GM21723 (cell line): ENCODE measurements at regions not wholly inside any gene's neighbourhood (a gene's known extent, or its start where the extent isn't known, plus 50 kb on each side); places are given as distances from the start of the nearest gene placed in this dataset.
"Not testable (repeated sequence)": the region's sequence is repeated elsewhere in the genome, so short reads cannot be mapped to it uniquely, and the experiment has no call there.

Source experiments
- ATAC-seq: cut with Tn5 transposase; IDR thresholded peaks from one replicate; pipeline ENCODE4 v1.9.1; 2021; ENCODE audit warnings: mild to moderate bottlenecking, moderate library complexity; ENCODE audit not compliant: unreplicated experiment

DNA sequence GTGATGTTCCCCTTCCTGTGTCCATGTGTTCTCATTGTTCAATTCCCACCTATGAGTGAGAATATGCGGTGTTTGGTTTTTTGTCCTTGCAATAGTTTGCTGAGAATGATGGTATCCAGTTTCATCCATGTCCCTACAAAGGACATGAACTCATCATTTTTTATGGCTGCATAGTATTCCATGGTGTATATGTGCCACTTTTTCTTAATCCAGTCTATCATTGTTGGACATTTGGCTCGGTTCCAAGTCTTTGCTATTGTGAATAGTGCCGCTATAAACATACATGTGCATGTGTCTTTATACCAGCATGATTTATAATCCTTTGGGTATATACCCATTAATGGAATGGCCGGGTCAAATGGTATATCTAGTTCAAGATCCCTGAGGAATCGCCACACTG, 229.4 kb downstream of the HTR1A start:
- ATAC-seq, result not testable (repeated sequence)

DNA sequence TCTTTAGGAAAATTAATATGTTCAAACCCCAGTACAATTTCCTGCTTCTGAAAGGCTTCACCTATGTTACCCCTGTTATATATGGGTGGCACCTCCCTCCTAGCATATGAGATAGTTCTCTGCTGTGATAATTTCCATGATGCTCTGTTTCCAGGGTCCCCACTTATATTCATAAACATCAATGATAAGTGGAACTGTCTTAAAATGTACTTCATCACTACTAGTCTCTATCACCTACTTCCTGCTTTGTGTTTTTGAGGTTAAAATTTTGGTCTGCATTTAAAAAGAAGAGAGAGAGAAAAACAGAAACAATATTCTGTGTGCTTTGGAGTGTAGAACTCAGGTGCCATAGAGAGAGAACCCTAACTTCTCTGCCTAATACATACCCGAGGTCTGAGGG, 234.7 kb downstream of the HTR1A start:
- ATAC-seq, result no peak

DNA sequence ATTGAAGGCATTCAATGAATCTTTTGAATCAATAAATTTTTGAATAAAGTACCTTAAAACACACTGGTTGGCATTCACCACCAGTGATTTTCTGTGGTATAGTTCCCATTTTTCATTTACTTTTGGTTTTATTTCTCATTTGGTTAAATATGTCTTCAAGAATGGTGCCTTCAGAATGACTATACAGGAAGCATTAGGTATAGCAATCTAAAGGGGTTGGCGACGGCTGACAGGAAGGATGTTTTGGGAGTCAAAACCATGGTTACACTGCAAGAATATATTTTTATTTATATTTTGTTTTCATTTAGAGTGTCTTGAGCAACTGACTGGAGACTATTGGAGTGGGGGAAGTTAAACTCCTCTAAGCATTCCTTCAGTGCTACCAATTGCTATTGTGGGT, 235.7 kb downstream of the HTR1A start:
- ATAC-seq, result peak; percentile 68

DNA sequence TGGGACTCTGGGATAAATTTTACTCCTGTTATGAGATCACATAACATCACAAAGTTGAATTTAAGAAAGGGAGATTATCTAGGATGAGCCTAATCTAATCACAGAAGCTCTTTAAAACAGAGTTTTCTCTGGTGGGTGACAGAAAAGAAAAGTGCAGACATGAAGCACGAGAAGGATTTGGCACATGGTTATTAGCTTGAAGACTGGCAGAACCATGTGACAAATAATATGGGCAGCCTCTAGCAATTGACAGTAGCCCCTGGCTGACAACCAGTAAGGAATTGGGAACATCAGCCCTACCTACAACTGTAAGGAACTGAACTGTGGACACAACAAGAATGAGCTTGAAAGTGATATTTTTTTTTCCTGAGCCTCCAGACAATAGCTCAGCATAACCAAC, 243.1 kb downstream of the HTR1A start:
- ATAC-seq, result no peak

DNA sequence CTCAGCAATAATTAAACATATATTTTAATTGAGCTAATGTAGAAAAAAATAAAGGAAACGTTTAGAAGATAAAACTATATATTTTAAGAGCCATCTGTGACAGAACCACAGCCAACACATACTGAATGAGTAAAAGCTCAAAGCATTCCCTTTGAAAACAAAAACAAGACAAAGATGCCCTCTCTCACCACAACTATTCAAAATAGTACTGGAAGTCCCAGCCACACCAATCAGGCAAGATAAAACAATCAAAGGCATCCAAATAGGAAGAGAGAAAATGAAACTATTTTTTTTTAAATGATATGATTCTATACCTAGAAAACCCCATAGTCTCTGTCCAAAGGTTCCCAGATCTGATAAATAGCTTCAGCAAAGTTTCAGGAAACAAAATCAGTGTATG, 262.0 kb downstream of the HTR1A start:
- no peak for ATAC-seq

DNA sequence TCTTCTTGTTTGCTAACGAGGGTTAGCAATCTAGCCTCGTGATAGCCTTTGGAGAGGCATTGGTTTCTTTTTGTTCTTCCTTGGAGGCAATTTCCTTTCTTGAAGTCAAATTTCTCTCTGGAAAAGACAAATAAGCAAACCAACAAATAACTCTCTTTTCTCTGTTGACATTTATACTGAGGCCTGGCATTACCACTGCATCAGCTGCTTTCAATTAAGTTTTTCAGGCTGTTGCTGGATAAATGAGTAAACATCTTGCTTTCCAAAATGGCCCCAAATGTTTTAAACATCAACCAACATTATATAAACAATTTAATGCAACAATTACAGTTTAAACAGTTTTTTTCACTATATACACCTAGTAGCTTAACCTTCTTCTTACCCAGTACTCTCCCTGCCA, 264.4 kb downstream of the HTR1A start:
- no peak for ATAC-seq

GRCh38 chr5:63690546-63690945, 271.7 kb downstream of the HTR1A start:
- no peak for ATAC-seq

DNA sequence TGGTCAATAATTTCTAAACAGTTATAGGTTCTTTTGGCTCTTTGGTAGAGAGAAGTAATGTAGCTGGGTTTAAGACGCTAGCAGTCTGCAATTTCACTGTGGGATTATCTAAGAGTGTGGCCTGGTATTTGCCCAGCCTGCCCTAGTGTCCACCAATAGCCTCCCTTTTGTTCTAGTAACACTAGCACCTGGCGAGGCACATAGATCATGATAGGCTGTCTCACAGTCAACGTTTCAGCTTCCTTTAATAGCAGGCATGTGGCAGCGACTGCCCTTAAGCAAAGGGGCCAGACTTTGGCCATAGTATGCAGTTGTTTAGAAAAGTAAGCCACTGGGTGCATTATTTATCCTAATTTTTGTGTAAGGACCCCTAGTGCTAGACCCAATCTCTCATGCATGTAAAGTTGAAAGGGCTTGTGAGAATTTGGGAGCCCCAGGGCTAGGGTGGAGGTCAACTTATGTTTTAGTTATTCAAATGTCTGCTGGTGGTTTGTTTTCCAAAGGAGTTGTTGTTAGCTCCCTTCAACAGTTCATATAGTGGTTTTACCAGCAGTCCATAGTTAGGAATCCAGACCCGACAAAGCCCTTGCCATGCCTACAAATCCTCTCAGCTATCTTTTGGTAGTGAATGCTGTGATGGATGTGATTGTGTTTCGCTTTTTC, 274.3 kb downstream of the HTR1A start:
- ATAC-seq, result no peak

DNA sequence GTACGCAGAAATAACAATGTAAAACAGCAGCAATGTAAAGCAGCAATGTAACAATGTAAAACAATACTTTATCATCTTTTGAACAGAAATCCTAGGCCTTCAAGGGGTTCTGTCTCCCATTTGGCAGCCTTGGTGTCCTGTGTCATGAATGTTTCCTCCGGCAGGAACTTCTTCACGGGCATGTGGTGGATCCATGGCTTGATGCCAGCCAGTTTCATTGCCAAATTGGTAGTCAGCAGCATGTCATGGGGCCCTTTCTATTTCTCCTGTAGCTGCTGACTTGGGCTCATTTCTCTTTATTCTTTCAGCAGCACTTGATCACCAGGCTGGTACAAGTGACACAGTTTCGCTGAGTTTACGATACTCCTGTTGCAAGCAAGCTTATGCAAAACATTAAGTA, 275.3 kb downstream of the HTR1A start:
- ATAC-seq, result no peak

DNA sequence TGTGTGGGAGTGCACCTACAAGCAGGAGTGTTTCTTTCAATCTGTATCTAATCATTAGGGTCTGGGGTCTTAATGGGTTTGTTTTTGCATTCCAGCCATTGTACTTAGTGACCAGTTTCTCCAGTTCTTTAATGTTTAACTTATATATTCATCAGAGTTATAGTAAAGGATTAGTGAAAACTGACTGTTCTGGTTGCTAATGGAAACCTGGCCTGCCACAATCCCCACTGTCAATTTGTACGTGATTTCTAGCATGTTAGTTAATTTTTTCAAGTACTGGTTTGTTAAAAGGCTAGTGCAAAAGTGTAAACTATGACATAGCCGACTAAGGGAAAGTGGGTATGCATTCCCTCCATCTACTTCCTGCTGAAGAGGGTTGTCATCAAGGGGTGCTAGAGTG, 276.1 kb downstream of the HTR1A start:
- no peak for ATAC-seq

- no peak for ATAC-seq
Measured at GRCh38 chr5:63685454-63685853, 276.8 kb downstream of the HTR1A start.

DNA sequence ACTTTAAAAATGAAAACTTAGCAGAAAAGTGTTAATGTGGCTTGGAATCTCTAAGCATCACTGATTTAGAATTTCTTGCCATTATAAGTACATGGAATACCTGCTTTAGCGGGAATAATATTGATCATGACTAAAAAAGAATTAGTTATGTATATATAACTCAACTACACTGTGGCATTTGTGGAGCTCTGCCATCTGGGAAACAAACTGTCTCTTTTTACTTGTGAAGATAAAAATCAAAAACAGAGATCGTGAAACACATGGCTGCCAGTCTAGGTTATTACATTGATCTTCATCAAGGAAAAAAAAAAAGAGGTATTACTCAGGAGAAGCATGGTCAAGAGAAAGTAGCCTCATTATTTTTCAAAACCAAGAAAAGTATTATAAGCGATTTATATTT, 287.4 kb downstream of the HTR1A start:
- ATAC-seq, result no peak

DNA sequence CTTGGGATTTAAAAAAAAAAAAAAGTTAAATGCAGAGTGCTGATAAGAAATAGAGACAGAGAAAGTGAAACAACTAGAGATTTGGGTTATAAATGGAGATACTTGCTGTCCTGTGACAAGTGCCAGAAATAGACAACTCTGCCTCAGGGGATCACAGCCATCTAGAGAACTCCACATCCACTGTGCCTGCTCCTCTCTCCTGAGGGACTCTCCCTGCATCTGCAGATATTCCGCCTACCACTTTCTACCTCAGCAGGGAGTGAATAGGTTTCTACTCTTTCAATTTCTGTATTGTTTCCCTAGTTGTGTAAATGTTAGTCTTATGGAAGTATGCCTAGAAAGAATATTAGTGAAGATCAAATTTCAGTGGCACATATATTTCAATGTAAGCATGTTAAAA, 307.2 kb downstream of the HTR1A start:
- ATAC-seq, result no peak

DNA sequence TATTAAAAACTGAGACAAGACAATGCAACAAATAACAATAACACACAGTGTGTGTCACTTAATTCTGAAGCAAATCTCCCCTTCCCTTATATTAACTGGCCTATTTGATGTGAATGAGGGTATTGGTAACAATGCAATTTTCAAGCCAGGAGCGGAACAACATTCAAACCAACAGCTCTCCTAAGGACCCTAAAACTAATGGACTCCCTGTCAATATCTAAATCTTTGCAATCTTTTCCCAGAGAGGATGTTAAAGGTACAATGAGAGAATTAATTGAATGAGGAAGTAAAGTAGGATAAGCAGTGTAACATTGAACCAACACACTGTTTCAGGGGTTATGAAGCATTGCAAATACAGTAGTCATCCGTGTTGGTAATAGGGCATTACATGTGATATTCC, 311.7 kb downstream of the HTR1A start:
- no peak for ATAC-seq

GRCh38 chr5:63648376-63648775, 313.9 kb downstream of the HTR1A start:
- ATAC-seq, result no peak

GRCh38 chr5:63629951-63630630, 332.2 kb downstream of the HTR1A start:
- no peak for ATAC-seq

DNA sequence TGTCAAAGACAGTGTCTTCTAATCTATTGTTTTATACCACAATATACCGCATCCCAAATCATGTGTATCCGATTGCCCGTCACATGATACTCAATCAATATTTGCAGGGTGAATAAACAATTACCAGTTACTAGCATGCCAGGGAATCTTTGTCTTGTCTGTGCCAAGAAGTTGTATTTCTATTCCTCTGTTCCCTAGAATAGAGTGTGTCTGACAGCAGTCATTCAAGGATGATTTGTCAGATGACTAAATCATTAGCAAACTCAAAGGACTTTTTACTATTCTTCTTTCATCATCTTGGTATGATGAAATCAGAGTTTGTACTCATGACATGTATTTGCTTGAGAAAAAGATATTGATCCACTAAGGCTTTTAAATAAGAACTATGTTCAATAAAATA, 348.8 kb downstream of the HTR1A start:
- ATAC-seq, result no peak

DNA sequence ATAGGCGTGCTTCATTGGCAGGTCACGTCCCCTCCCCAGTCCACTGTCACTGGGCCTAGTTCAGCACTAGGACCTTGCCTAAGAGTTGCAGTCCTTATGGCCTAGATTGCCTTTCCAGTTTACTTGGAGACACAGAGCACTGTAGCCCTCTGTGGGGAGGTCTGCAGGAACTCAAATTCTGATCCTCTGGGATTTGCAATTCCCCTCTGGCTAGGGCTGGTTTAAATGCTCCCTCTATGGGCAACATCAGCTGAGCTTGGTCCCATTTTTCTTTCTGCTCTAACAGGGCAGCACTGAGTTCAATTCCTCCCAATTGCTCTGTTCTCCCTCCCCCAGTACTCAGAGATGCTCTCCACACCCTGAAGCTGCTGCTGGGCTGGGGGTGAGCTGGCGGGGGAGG, 358.2 kb downstream of the HTR1A start:
- no peak for ATAC-seq

GRCh38 chr5:63602971-63603370, 359.3 kb downstream of the HTR1A start:
- ATAC-seq, result no peak

GRCh38 chr5:63596254-63596653, 366.0 kb downstream of the HTR1A start:
- no peak for ATAC-seq

- ATAC-seq, result no peak
Measured at GRCh38 chr5:63573380-63573779, 388.9 kb downstream of the HTR1A start.

DNA sequence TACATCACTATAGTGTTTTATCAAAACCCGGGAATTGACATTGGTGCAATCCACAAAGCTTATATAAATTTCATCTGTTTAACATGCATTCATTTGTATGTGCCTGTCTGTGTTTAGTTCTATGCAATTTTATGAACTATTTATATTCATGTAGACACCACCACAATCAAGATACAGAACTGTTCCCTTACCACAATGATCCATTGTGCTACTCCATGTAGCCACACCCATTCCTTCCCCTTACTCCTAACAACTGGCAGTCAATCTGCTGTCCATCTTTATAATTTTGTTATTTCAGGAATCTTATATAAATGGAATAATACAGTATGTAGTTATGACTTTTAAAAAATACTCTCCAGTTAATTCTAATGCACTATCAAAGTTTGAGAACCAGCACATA, 389.5 kb downstream of the HTR1A start:
- ATAC-seq, result no peak

- ATAC-seq, result no peak
Measured at GRCh38 chr5:63570752-63571151, 391.5 kb downstream of the HTR1A start.
